ENCODE measurements at regions not wholly inside any gene's neighbourhood (a gene's known extent, or its start where the extent isn't known, plus 50 kb on each side); places are given as distances from the start of the nearest gene placed in this dataset.

GRCh38 chr2:129580001-129580400 lies 399.5 kb upstream of the RAB6C start:
- TF ChIP-seq CTCF (IDR thresholded peaks at IDR 0.05) (no peak), POLR2AphosphoS5 (IDR thresholded peaks at IDR 0.05) (no peak)

Data from prostate gland (tissue), 2 donors.